HG03039 (cell line): ENCODE measurements at regions not wholly inside any gene's neighbourhood (a gene's known extent, or its start where the extent isn't known, plus 50 kb on each side); places are given as distances from the start of the nearest gene placed in this dataset.
"Not testable (repeated sequence)": the region's sequence is repeated elsewhere in the genome, so short reads cannot be mapped to it uniquely, and the experiment has no call there.

Experiments
- ATAC-seq: cut with Tn5 transposase; IDR thresholded peaks from one replicate; pipeline ENCODE4 v1.9.1; 2021; ENCODE audit warnings: mild to moderate bottlenecking, moderate library complexity; ENCODE audit not compliant: unreplicated experiment

DNA sequence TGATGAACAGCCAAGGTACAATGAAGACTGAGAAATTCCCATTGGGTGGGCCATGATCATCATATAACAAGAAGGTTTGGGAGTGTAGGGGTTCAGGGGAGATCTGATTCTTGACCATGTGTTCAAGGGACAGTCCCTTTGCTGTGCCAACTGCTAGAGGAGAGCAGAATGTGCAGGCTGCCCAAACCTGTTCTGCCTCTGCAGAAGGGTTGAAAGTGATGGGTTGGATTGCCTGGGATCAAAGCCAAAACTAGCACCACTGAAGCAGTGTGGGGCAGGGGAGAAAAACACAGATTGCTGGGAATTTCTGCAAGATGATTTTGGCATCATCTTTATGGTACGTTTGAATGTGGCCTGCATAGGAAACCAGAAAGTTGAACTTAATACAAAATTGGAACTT, 303.9 kb downstream of the OTUD1 start:
- ATAC-seq = no peak

DNA sequence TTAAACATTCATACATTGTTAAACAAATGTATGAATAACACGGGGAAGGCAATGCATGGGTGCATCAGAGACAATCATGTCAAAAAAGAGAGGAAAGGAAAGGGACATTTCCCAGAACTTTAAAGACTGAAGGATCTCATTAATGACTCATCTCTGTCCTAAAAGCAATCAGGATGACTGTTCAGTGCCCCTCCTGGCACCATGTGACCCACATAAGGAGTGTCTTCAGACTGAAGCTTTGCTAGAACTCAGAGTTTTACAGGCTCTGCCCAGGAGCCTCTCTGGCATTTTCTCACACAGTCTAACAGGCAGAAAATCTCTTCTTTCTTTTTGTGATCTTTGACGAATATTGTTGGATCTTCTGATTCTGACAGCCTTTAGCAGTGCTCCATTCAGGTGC, 315.3 kb downstream of the OTUD1 start:
- ATAC-seq = no peak

DNA sequence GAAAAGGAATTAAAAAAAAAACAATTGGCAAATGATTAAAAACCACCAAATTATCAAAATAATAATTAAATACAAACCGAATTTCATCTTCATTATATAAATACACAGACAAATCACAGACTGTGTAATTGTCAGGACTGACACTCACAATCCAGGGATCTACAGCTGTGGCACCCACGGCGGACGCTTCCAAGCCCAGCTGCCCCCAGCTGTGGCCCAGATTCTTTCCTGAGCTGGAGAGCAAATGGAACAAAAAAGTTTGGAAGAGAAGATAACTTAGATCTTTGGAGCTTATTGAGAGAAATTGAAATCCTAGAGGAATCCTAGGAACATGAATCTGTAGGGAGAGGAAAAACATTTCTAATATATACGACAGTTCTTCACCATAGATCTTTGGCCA, 316.1 kb downstream of the OTUD1 start:
- no peak for ATAC-seq

DNA sequence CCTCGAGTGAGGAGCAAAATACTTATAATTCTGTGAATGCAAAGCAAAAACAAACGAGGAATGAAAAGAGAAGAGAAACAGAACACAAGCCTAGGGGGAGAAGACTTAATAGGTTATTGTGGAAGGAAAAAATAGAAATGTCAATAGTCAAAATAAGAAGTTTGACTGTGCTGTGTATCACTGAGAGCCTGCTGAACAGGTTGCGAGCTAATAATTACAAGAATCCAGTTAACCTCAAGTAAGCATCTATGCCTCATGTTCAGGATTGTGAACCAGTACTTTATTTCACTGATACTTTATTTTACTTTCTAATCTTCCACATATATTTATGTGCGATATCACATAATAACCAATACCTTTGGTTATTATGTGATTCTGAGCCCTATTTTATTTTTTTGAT, 316.7 kb downstream of the OTUD1 start:
- ATAC-seq = no peak

DNA sequence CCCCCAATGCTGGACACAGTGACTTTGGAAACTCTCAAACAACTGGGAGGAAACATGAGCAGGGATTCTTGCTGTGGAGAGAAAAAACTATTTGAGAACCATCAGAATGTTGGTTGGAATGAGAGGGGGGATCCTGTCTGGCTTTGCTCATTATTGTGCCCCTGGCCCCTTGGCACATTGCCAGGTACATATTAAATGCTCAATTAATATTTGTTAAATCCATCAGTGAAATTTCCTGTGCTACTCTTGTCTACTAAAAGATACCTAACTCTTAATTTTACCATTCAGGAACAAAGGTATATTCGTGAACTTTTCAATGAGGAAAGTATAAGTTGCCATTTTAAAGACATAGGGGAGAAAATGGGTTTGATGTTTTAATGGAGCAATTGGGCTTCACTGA, 329.4 kb downstream of the OTUD1 start:
- ATAC-seq = no peak

DNA sequence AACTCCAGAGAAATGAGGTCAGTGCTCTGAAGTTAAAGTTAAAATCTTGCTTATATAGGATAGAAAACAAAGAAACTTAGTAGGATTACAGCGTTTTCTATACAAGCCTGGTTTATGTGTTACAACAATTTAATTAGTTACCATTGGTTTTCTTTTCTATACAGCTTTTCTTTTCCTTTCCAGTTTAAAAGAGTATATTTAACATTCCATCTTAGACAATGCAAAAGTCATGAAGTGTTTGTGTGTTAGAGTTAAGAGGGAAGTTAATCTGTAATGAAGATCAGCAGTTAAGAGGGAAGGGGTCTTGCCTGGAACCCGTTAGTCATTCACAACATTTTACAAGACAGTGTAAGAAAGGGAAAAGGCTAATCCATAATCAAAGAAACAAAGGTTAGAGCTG, 338.3 kb downstream of the OTUD1 start:
- ATAC-seq = no peak

DNA sequence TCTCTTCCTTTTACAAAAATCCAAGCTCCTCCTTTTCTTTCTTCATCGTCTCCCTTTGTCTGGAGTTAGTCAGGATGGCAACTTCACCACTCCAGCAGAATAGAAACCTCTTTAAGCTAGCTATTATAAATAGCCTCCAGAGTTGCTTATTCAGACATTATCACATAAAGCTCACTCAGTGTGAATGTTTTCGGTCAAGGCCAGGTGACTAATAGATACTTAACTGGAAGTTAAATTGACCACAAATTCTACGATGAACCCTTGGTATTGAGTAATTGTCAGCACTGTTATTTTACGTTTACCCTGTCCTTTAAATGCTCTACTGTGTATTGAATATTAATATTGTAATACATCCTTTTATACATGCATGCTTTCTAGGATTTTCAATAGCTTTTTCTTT, 340.4 kb downstream of the OTUD1 start:
- ATAC-seq = no peak

DNA sequence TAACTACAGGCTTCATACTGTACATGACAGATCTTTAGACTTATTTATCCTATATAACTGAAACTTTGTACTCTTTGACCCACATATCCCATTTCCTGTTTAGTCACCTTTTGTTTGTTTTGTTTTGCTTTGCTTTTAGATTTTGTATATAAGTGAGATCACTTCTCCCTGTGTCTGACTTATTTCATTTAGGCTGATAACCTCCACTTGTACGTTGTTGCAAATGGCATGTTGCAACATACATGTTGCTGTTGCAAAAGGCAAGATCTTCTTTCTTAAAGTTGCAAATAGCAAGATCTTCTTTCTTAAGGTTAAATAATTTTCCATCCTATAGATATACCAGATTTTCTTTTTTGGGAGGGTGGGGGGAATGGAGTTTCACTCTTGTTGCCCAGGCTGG, 341.5 kb downstream of the OTUD1 start:
- no peak for ATAC-seq

DNA sequence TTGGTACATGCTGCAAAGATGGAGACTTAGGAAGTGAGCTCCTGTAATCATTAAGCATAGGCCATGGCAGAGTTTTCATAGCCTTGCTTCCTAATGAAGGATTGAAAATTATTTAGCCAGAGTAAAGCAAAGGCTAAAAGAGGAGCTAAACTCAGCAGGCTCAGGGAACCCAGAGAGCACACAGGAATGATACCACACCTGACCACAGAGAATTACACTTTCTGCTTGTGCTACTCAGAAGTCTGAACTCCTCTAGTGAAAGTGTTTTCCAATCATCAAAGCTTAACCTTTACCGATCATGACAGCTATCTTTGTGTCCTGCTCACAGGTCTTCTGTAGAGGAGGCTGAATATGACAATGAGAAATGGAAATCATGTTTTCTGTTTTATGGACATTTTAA, 347.7 kb downstream of the OTUD1 start:
- no peak for ATAC-seq

DNA sequence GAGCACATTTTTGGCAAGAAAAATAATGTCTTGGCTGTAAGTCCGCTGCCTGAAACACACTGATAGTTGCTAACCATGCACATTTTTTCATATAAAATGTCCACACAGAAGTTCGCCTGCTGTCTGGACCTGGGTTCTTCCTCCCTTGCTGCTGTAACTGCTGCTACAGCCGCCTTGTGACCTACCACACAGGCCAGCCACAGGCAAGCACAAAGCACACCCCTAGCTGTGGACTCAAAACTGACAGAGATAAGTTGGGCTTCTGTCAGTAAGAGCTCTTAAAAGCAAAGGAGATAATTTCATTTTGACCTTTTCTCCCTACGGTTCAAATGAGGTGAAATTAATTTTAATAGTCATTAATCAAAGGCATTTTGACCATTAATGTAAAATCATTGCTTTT, 354.7 kb downstream of the OTUD1 start:
- ATAC-seq = no peak

DNA sequence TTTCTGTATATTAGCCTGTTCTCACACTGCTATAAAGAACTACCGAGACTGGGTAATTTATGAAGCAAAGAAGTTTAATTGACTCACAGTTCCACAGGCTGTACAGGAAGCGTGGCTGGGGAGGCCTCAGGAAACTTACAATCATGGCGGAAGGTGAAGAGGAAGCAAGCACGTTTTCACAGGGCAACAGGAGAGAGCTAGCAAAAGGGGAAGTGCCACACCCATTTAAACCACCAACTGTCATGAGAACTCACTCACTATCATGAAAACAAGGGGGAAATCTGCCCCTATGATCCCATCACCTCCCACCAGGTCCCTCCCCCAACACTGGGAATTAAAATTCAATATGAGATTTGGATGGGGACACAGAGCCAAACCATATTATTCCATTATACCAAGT, 358.6 kb downstream of the OTUD1 start:
- ATAC-seq = not testable (repeated sequence)

DNA sequence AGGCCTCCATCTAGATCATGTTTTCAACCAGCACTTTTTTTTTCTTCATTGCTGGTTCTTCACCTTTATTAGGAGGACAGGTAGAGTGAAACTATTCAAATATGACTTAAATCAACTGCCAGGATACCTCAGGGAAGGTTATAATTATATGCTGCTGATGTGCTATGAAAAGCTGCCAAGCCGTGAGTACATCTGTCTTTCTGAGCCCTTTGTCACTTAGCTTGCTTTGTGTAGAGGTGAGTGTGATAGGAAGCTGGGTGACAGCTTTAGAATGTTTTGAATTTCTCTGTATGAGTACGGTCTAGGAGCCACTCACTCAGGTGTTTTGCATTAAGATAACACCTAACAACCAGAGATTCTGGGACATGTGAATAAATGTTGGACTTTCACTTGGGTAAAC, 365.2 kb downstream of the OTUD1 start:
- no peak for ATAC-seq

DNA sequence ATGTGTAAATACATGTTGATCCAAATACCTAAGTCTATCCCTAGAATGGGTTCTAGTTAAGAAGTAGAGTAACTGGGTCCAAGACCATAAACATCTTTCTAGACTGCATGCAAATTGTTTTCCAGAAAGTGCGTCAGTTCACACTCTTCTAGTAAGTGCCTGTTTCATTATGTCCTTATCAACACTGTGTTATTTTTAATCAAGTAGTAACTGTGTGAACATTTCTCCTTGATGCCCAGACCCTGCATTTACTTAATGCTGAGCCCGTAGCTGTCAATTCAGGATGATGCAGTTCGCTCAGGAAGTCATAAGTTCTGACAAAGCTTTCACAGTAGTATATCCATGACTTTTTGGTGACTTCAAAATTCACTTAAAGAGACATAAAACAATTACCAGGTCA, 374.8 kb downstream of the OTUD1 start:
- ATAC-seq = no peak

DNA sequence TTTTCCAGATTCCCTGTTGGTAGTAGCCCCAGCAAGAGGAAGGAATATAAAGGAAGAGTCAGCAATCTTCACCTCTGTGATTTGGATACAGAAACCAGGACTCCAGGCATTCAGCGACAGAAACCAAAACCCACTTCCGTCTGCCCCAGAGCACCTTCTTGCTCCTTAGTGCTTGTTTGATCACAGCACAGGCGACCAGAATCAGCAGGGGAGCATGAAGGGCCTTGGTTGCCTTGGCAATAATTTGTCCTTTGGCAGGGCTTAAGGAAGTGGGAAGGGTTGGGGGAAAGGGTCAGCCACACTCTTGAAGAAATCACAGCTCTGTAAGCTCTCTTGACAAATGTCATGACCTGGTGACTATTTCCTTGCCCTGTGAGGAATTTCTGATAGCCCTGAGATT, 379.6 kb downstream of the OTUD1 start:
- no peak for ATAC-seq

DNA sequence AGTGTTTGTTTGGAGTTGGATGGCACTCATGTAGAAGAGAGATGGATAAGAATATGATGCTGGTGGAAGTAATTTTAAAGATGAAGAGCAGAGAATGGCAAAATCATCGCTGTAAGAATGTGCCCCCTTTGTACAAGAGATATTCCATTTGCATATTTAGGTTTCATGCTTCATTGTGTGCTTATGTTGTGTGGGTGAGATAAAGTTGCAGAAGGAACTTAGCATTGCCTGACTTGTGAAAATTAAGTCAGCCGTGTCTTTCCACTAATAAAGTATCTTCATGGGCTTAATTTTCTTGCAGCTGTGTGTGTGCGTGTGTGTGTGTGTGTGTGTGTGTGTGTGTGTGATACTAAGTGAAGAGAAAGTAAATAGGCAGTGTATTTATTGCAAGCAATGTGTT, 381.9 kb downstream of the OTUD1 start:
- no peak for ATAC-seq

DNA sequence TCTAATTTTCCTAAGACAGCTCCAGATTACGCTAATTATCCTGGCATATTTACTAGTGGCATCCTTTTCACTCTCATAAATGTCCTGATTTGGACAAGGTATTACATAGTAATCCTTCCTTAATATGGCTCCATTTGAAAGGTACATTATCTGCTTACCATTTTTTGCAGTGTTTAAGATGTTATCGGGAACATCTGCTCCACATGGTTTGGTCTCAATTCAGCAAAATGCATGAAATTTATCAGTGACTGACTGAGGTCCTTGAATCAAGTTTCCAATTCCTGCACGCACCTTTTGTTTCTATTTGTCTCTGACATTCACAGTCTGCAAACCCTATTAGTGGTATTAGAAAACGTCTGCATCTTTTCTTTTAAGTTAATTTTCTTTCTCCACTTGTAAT, 384.1 kb upstream of the KIAA1217 start:
- no peak for ATAC-seq

DNA sequence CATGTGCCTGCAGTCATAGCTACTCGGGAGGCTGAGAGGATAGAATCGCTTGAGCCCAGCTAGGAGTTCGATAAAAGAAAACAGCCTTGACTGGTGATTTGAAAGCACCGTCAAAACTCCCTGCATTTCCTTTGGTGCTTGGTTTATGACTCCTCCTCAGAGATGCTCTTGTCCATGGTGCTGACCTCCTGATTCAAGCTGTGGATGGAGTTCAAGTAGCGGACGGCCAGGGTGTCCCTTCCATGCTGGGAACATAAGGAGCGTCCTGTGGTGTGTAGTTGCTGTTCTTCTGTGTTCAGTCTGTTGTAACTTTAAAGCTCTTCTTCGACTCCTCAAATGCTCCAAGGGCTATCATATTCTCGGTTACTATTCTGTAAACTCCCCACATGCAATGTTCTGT, 382.5 kb upstream of the KIAA1217 start:
- no peak for ATAC-seq

DNA sequence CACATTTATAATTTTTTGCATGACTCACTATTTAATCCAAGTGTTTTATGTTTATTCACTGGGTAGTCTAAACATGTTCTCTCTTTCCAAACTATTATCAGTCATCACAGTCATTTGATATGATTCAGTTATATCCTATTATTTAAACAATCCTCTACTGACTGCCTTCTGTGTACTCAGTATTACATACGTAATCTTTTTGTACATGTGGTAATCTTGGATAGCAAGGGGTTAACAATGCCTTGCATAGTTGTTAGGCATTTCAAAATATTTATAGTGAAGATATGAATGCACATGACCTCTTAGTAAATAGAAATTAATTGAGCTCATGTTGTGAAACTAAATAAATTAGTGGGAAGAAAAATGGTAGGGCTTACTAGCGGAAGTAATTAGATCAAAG, 379.4 kb upstream of the KIAA1217 start:
- ATAC-seq = no peak

DNA sequence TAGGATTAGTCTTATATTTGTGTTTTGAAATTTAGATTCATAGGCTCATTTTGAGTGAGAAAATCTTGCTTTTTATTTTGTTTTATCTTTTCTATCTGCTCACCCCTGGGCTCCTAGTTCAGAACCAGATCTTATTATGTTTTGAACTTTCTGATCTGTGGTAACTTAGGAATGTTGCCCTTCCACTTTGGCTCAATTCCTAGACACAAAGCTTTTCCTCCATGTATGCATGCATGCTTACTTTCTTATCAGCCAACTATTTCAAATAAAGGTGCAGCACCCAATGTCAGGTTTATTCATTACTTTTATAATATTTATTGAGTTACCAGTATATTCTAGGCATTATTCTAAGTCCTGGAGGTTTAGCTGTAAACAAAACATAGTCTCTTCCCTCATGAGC, 374.8 kb upstream of the KIAA1217 start:
- no peak for ATAC-seq

DNA sequence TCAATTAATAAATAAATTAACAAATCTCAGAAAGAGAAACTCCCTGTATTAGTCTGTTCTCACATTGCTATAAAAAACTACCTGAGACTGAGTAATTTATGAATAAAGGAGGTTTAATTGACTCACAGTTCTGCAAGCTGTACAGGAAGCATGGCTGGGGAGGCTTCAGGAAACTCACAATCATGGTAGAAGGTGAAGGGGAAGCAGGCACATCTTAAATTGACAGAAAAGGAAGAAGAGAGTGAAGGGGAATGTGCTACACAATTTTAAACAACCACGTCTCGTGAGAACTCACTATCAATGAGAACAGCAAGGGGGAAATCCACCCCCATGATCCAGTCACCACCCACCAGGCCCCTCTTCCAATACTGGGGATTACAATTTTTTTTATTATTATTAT, 358.3 kb upstream of the KIAA1217 start:
- ATAC-seq = no peak

DNA sequence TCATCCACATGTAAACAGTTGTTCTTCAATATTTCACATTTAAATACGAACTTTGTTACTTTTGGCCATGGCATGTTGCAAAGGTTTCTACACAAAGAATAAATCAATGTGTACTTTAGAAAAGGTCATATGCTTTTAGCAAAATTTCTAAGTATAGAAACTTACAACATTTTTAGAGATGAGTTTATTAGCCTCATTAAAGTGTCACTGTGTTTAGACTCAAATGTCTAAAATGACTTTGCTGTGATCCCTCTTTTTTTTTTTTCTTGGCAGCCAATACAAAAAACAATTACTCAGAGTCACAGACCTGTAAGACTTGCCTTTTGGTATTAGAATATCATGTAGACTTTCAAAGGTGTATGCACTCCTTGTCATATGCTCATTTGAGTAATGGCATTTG, 349.3 kb upstream of the KIAA1217 start:
- ATAC-seq = no peak

DNA sequence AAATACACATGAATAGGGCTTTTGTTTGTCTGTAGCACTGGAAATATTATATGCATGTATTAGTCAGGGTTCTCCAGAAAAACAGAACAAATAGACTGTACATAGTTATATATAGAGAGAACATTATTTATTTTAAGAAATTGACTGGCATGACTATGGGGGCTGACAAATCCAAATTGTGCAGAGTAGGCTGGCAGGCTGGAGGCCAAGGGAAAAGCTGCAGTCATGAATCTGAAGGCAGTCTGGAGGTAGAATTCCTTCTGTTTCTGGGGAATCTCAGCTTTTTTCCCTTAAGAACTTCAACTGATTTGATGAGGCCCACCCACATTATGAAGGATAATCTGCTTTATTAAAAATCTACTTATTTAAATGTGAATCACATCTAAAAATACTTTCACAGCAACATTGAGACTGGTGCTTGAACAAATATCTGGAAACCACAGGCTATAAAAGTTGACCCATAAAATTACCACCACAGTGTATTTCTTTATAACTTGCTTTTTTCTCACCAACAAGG, 344.2 kb upstream of the KIAA1217 start:
- ATAC-seq = no peak

DNA sequence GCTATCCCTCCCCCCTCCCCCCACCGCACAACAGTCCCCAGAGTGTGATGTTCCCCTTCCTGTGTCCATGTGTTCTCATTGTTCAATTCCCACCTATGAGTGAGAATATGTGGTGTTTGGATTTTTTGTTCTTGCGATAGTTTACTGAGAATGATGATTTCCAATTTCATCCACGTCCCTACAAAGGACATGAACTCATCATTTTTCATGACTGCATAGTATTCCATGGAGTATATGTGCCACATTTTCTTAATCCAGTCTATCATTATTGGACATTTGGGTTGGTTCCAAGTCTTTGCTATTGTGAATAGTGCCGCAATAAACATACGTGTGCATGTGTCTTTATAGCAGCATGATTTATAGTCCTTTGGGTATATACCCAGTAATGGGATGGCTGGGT, 342.0 kb upstream of the KIAA1217 start:
- ATAC-seq = not testable (repeated sequence)

DNA sequence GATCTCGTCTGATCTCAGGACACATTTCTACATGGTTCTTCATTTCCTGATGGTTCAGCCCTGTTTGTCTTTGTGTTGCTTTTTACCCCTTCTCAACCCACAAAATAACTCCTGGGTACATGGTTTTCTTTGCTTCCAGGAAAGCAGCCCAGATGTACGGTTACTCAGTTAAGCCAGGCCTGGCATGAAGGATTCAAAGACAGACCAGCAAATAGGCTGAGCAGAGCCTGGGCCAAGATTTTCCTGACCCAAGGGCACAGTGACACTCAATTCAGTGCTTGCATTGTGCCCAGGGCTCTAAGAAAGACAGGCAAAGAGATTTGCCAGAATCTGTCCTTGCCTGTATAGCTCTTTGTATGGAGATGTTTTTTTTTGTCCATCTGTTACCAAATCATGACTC, 340.8 kb upstream of the KIAA1217 start:
- ATAC-seq = no peak
